ENCODE measurements at regions not wholly inside any gene's neighbourhood (a gene's known extent, or its start where the extent isn't known, plus 50 kb on each side); places are given as distances from the start of the nearest gene placed in this dataset.

- H4K20me1 ChIP-seq (ENCODE audit: insufficient read depth), result no peaks in the 10 kb centered on the region
- H3K79me2 ChIP-seq (ENCODE audit: insufficient read depth), result no peaks in the 10 kb centered on the region
- no peaks in the 10 kb centered on the region; a peak in 1 of 4 replicates for H3K4me1 ChIP-seq (ENCODE audit: control insufficient read depth in 1 of 2, insufficient read depth in 2 of 2, low read depth in 1 of 2, low read length in 1 of 2)
- TF ChIP-seq RCOR1 (IDR thresholded peaks at IDR 0.05; ENCODE audit: low read length) (no peak), RXRA (IDR thresholded peaks at IDR 0.05; ENCODE audit: borderline replicate concordance, low read depth) (no peak), RAD21 (IDR thresholded peaks at IDR 0.05; ENCODE audit: low read length) (no peak), USF1 (IDR thresholded peaks at IDR 0.05; ENCODE audit: borderline replicate concordance, low read depth) (no peak), MEF2A (IDR thresholded peaks at IDR 0.05; ENCODE audit: borderline replicate concordance, low read depth) (no peak), TAF1 (IDR thresholded peaks at IDR 0.05; ENCODE audit: borderline replicate concordance, low read depth, low read length) (no peak)
- TF ChIP-seq, protein P1, sequence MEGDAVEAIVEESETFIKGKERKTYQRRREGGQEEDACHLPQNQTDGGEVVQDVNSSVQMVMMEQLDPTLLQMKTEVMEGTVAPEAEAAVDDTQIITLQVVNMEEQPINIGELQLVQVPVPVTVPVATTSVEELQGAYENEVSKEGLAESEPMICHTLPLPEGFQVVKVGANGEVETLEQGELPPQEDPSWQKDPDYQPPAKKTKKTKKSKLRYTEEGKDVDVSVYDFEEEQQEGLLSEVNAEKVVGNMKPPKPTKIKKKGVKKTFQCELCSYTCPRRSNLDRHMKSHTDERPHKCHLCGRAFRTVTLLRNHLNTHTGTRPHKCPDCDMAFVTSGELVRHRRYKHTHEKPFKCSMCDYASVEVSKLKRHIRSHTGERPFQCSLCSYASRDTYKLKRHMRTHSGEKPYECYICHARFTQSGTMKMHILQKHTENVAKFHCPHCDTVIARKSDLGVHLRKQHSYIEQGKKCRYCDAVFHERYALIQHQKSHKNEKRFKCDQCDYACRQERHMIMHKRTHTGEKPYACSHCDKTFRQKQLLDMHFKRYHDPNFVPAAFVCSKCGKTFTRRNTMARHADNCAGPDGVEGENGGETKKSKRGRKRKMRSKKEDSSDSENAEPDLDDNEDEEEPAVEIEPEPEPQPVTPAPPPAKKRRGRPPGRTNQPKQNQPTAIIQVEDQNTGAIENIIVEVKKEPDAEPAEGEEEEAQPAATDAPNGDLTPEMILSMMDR (IDR thresholded peaks at IDR 0.05), result no peak
- TF ChIP-seq, protein P2, sequence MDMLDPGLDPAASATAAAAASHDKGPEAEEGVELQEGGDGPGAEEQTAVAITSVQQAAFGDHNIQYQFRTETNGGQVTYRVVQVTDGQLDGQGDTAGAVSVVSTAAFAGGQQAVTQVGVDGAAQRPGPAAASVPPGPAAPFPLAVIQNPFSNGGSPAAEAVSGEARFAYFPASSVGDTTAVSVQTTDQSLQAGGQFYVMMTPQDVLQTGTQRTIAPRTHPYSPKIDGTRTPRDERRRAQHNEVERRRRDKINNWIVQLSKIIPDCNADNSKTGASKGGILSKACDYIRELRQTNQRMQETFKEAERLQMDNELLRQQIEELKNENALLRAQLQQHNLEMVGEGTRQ (IDR thresholded peaks at IDR 0.05; ENCODE audit: borderline replicate concordance, low read depth, low read length), result no peak
- TF ChIP-seq, protein P3, sequence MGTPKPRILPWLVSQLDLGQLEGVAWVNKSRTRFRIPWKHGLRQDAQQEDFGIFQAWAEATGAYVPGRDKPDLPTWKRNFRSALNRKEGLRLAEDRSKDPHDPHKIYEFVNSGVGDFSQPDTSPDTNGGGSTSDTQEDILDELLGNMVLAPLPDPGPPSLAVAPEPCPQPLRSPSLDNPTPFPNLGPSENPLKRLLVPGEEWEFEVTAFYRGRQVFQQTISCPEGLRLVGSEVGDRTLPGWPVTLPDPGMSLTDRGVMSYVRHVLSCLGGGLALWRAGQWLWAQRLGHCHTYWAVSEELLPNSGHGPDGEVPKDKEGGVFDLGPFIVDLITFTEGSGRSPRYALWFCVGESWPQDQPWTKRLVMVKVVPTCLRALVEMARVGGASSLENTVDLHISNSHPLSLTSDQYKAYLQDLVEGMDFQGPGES (IDR thresholded peaks at IDR 0.05; ENCODE audit: low read depth, low read length), result no peak
- TF ChIP-seq, protein P4, sequence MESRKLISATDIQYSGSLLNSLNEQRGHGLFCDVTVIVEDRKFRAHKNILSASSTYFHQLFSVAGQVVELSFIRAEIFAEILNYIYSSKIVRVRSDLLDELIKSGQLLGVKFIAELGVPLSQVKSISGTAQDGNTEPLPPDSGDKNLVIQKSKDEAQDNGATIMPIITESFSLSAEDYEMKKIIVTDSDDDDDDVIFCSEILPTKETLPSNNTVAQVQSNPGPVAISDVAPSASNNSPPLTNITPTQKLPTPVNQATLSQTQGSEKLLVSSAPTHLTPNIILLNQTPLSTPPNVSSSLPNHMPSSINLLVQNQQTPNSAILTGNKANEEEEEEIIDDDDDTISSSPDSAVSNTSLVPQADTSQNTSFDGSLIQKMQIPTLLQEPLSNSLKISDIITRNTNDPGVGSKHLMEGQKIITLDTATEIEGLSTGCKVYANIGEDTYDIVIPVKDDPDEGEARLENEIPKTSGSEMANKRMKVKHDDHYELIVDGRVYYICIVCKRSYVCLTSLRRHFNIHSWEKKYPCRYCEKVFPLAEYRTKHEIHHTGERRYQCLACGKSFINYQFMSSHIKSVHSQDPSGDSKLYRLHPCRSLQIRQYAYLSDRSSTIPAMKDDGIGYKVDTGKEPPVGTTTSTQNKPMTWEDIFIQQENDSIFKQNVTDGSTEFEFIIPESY (IDR thresholded peaks at IDR 0.05; ENCODE audit: borderline replicate concordance, low read depth), result no peak
- TF ChIP-seq, protein P5, sequence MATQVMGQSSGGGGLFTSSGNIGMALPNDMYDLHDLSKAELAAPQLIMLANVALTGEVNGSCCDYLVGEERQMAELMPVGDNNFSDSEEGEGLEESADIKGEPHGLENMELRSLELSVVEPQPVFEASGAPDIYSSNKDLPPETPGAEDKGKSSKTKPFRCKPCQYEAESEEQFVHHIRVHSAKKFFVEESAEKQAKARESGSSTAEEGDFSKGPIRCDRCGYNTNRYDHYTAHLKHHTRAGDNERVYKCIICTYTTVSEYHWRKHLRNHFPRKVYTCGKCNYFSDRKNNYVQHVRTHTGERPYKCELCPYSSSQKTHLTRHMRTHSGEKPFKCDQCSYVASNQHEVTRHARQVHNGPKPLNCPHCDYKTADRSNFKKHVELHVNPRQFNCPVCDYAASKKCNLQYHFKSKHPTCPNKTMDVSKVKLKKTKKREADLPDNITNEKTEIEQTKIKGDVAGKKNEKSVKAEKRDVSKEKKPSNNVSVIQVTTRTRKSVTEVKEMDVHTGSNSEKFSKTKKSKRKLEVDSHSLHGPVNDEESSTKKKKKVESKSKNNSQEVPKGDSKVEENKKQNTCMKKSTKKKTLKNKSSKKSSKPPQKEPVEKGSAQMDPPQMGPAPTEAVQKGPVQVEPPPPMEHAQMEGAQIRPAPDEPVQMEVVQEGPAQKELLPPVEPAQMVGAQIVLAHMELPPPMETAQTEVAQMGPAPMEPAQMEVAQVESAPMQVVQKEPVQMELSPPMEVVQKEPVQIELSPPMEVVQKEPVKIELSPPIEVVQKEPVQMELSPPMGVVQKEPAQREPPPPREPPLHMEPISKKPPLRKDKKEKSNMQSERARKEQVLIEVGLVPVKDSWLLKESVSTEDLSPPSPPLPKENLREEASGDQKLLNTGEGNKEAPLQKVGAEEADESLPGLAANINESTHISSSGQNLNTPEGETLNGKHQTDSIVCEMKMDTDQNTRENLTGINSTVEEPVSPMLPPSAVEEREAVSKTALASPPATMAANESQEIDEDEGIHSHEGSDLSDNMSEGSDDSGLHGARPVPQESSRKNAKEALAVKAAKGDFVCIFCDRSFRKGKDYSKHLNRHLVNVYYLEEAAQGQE (IDR thresholded peaks at IDR 0.05; ENCODE audit: low read depth, low read length), result no peak
- peaks cover 0 to 7% of the 10 kb centered on the region in 2 experiments for H3K36me3 ChIP-seq (replicated peaks in 1 of 2; ENCODE audit: control insufficient read depth in 1 of 2, insufficient read depth in 2 of 2, low read length in 1 of 2)
- ChIA-PET CTCF (no interaction called here), POLR2A (no interaction called here)
- WGBS (ENCODE audit: low lambda C conversion rate), result 79% methylated on average over 2 of the region's 2 CpGs
- H2AFZ ChIP-seq (ENCODE audit: low read depth), result no peak overlapping the region
- H3K27ac ChIP-seq (ENCODE audit: low read depth in 2 of 2, low read length in 1 of 2), result no peak overlapping the region
- peaks cover 4% of the 10 kb centered on the region; the same call in 1 of the 2 replicates for H3K9me3 ChIP-seq
- no peak overlapping the region for H3K4me3 ChIP-seq (ENCODE audit: low read depth in 2 of 2, low read length in 1 of 2)
- H3K9me2 ChIP-seq, result no peaks in the 10 kb centered on the region
- no peak overlapping the region for H3K9ac ChIP-seq
- H3K4me2 ChIP-seq, result no peak overlapping the region
- no peak for DNase-seq
- H3F3A ChIP-seq (replicated peaks; ENCODE audit: insufficient read depth), result no peaks in the 10 kb centered on the region
- H3K27me3 ChIP-seq (ENCODE audit: insufficient read depth), result no peaks in the 10 kb centered on the region
Observed at GRCh38 chr18:2396162-2396505, 175.2 kb downstream of the METTL4 start.

All from SK-N-SH (cell line).